ENCODE measurements at regions not wholly inside any gene's neighbourhood (a gene's known extent, or its start where the extent isn't known, plus 50 kb on each side); places are given as distances from the start of the nearest gene placed in this dataset.

DNA sequence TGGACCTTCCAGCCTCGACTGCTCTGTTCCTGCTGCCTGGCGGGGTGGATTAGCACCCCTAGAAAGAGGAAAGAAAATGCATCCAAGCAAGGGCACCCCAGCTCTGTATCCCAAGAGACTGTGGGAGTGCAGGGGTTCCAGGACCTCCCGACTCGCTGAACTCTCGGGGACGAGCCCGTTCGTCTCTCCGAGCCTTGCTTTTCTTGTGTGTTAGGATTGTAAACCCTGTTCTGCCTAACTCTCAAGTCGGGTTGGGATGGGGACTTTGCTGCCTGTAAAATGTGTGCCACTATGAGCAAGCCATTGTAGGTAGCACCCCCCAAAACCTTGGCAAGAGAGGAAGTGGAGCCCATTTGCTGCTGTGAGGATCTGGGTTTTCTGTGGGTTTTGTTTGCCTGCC is 73.2 kb upstream of the VRK1 start:
- Mint-ChIP-seq H3K27me3 (ENCODE audit: low read depth) (peaks cover 10% of the 10 kb centered on the region), H3K36me3 (ENCODE audit: low read depth) (no peaks in the 10 kb centered on the region), H3K4me3 (no peak overlapping the region), H3K9me3 (ENCODE audit: insufficient read depth) (no peaks in the 10 kb centered on the region), H3K27ac (no peak overlapping the region), H3K4me1 (ENCODE audit: low read depth) (no peaks in the 10 kb centered on the region)
- no peak for ATAC-seq
- no peak for DNase-seq
- ChIA-PET CTCF (interaction anchor here (0.8 to 1.1 kb wide), 3 partner anchors 16 to 30 kb away, joined by 3 to 4 read pairs (median 3); no protein-coding TSS in a partner anchor), POLR2A (interaction anchor here (0.7 kb wide), 1 partner anchor 11 kb away, joined by 3 read pairs; no protein-coding TSS in a partner anchor)

DNA sequence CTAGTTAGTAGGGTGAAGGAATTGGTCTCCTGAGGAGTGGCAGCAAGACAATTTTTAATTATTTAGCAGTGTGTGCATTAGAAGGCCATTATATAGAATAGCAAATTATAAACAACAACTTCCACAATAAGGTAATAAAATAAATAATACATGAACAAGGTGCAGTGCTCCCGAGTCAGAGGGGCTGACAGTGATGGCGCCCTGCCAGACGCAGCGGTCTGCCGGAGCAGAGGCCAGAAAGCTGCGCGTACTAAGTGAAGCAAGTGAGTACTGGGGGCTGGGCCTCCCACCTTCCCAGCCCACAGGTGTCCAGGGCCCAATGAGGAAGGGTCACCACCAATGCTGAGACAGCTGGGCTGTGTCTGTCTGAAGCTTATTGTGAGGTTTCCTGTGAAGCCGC is 72.0 kb upstream of the VRK1 start:
- DNase-seq: no peak
- ChIA-PET POLR2A (no interaction called here), CTCF (no interaction called here)
- ATAC-seq: no peak
- Mint-ChIP-seq H3K9me3 (ENCODE audit: insufficient read depth) (no peaks in the 10 kb centered on the region), H3K36me3 (ENCODE audit: low read depth) (no peaks in the 10 kb centered on the region), H3K4me3 (no peak overlapping the region), H3K4me1 (ENCODE audit: low read depth) (no peaks in the 10 kb centered on the region), H3K27me3 (ENCODE audit: low read depth) (peaks cover 10% of the 10 kb centered on the region), H3K27ac (no peak overlapping the region)

DNA sequence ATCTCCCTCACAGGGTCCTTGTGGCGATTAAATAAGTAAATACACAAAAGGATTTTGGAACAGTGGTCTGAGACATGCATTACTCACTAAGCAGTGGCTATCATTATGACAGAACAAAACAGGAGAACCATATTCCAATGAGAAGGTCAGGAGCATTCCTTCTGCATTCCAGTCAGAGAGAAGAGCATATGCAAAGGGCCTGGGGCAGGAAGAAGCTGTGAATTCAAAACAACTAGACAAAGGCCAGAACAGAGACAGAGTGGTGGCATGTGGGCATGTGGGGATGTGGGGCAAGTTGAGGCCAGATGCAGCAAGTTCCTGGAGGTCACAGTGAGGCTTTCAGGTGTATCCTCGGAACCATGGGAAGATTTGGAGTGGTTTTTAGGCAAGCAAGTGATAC is 70.1 kb upstream of the VRK1 start:
- H3K27ac Mint-ChIP-seq: no peak overlapping the region

DNA sequence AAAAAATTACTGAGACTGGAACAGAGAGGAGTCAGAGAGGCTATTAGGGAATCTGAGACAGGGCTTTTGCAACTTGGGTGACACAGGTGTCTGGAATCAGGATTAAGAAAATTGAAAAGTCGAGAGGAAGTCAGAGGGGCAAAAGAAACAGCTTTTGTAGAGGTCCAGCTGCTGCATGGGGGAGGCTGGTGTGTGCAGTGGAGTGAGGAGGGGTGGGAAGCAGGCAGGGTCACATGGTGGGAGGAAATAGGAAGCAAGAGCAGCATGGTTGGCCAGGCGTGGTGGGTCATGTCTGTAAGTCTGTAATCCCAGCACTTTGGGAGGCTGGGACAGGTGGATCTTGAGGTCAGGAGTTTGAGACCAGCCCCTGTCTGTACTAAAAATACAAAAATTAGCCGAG is 69.7 kb upstream of the VRK1 start:
- DNase-seq (no peak), ATAC-seq (no peak)
- POLR2A ChIA-PET: no interaction called here
- Mint-ChIP-seq H3K9me3 (ENCODE audit: insufficient read depth) (no peaks in the 10 kb centered on the region), H3K4me3 (no peak overlapping the region), H3K27ac (no peak overlapping the region), H3K27me3 (ENCODE audit: low read depth) (peaks cover 13% of the 10 kb centered on the region), H3K4me1 (ENCODE audit: low read depth) (no peaks in the 10 kb centered on the region), H3K36me3 (ENCODE audit: low read depth) (no peaks in the 10 kb centered on the region)
- CTCF ChIA-PET: no interaction called here

More for the DNA sequence above, 70.1 kb upstream of the VRK1 start:
- Mint-ChIP-seq H3K27me3 (ENCODE audit: low read depth) (peaks cover 12% of the 10 kb centered on the region), H3K4me3 (no peak overlapping the region), H3K36me3 (ENCODE audit: low read depth) (no peaks in the 10 kb centered on the region), H3K9me3 (ENCODE audit: insufficient read depth) (no peaks in the 10 kb centered on the region), H3K4me1 (ENCODE audit: low read depth) (no peaks in the 10 kb centered on the region)
- CTCF ChIA-PET: interaction anchor here (0.9 kb wide), 1 partner anchor 15 kb away, joined by 3 read pairs; no protein-coding TSS in a partner anchor
- POLR2A ChIA-PET: no interaction called here
- no peak for ATAC-seq
- no peak for DNase-seq

DNA sequence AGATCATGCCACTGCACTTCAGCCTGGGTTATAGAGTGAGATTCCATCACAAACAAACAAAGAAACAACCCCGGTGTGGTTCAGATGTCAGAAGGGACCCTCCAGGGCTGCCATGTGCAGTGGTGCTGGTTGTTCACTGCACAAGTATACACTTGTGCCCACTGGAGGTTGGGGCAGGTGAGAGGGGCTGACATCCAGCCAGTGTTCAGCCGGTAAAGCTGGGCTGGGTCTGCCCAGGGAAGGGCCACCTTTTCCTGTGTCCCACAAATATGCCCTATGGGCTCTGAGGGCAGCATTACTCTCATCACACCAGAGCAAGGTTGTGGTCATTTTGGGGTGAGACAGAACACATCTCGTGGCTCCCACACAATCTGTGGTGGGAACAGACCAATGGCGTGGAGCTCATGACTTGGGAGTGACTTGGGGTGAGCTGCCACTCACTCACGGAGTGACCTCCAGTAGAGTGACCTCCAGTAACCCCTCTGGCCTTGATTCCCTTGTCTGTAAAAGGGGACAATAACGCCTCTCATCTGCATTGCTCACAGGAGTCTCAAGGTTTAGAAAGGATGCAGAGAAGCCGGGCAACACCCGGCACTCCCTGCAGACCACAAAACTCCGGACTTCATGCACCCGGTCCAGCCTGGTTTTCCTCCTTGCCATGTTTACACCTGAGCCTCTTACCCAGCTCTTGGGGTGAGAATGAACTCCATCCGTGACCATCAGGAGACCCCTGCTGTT is 69.0 kb upstream of the VRK1 start:
- no peaks in the 10 kb centered on the region for H3K36me3 Mint-ChIP-seq (ENCODE audit: low read depth)
- peaks cover 15% of the 10 kb centered on the region for H3K27me3 Mint-ChIP-seq (ENCODE audit: low read depth)
- DNase-seq (no peak), ATAC-seq (no peak)
- no peak overlapping the region for H3K27ac Mint-ChIP-seq
- H3K9me3 Mint-ChIP-seq (ENCODE audit: insufficient read depth): no peaks in the 10 kb centered on the region
- no peak overlapping the region for H3K4me3 Mint-ChIP-seq
- no peaks in the 10 kb centered on the region for H3K4me1 Mint-ChIP-seq (ENCODE audit: low read depth)
- POLR2A ChIA-PET: no interaction called here
- CTCF ChIA-PET: no interaction called here

DNA sequence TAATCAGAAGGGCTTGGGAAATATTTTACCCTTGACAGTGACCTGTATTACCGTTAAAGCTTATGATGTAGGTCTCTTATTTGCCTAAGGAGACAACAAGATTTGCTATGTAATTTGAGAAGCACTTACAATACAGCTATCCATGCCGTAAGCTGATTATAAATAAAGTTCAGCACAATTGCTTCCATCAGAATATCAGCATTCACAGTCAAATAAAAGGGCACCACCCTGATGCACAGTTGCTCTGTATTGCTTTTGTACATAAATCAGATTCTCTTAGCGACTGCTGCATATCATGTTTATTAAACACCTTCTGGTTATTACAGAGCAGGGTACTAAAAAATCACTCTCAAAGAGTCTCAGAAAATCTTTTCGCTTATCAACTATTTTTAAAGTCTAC is 67.3 kb upstream of the VRK1 start:
- no peak for DNase-seq
- no peak for ATAC-seq
- H3K27ac Mint-ChIP-seq: no peak overlapping the region
- no peaks in the 10 kb centered on the region for H3K36me3 Mint-ChIP-seq (ENCODE audit: low read depth)
- ChIA-PET CTCF (interaction anchor here (0.7 to 0.8 kb wide), 2 partner anchors 11 to 12 kb away, joined by 3 read pairs; no protein-coding TSS in a partner anchor), POLR2A (no interaction called here)
- no peaks in the 10 kb centered on the region for H3K9me3 Mint-ChIP-seq (ENCODE audit: insufficient read depth)
- H3K4me3 Mint-ChIP-seq: no peak overlapping the region
- no peaks in the 10 kb centered on the region for H3K4me1 Mint-ChIP-seq (ENCODE audit: low read depth)
- peaks cover 23% of the 10 kb centered on the region for H3K27me3 Mint-ChIP-seq (ENCODE audit: low read depth)

DNA sequence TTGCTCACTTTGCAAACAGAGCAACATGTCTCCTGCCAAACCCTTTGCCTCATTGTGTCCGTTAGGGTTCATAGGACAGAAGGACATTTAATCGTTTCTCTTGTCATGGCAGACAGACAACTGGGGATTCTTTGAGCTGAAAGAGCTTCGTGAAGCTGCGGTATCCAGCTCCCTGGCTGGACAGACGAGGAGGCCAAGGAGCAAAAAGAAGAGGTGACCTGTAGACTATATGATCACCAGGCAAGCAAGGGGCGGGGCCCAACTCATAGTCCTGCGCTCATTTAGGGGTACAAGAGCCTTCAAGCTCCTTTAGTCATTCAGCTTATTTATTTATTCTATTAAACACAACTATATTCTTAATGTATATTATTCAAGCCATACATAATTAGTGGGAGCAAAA is 66.8 kb upstream of the VRK1 start:
- DNase-seq (no peak), ATAC-seq (no peak)
- ChIA-PET POLR2A (interaction anchor here (0.5 kb wide), 1 partner anchor 1098 kb away, joined by 3 read pairs; no protein-coding TSS in a partner anchor), CTCF (interaction anchor here (0.7 kb wide), 1 partner anchor 10 kb away, joined by 3 read pairs; no protein-coding TSS in a partner anchor)
- peaks cover 25% of the 10 kb centered on the region for H3K27me3 Mint-ChIP-seq (ENCODE audit: low read depth)
- H3K9me3 Mint-ChIP-seq (ENCODE audit: insufficient read depth): no peaks in the 10 kb centered on the region
- H3K4me3 Mint-ChIP-seq: no peak overlapping the region
- H3K27ac Mint-ChIP-seq: no peak overlapping the region
- H3K4me1 Mint-ChIP-seq (ENCODE audit: low read depth): no peaks in the 10 kb centered on the region
- no peaks in the 10 kb centered on the region for H3K36me3 Mint-ChIP-seq (ENCODE audit: low read depth)

DNA sequence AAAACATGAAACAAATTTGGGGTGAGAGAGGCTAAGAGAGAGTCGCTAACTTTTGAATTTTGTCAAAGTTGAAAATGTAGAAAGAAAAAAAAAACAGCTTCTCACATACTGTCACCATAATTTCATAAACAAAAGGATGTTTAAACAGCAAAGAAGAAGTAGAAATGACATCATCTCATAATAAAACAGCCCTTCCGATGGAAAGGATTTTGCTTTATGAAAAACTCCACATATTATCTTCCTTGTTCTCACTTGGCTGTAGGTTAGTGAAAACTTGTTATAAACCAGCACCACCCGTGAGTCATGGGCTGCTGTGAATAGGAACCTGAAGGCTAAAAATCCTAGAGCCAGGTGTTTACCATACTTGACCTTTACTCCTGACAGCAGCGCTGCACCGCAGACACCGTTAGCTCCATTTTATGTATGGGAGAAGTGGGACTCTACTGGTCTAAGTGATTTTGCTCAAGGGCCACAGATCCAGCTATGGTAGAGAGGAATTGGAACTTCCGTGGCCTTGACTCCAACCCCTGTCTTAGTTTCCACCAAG is 63.0 kb upstream of the VRK1 start:
- DNase-seq (no peak), ATAC-seq (no peak)
- CTCF ChIA-PET: no interaction called here
- no peak overlapping the region for H3K27ac Mint-ChIP-seq
- POLR2A ChIA-PET: no interaction called here
- H3K36me3 Mint-ChIP-seq (ENCODE audit: low read depth): no peaks in the 10 kb centered on the region
- H3K4me3 Mint-ChIP-seq: no peak overlapping the region
- no peaks in the 10 kb centered on the region for H3K4me1 Mint-ChIP-seq (ENCODE audit: low read depth)
- H3K27me3 Mint-ChIP-seq (ENCODE audit: low read depth): peaks cover 39% of the 10 kb centered on the region
- H3K9me3 Mint-ChIP-seq (ENCODE audit: insufficient read depth): no peaks in the 10 kb centered on the region

DNA sequence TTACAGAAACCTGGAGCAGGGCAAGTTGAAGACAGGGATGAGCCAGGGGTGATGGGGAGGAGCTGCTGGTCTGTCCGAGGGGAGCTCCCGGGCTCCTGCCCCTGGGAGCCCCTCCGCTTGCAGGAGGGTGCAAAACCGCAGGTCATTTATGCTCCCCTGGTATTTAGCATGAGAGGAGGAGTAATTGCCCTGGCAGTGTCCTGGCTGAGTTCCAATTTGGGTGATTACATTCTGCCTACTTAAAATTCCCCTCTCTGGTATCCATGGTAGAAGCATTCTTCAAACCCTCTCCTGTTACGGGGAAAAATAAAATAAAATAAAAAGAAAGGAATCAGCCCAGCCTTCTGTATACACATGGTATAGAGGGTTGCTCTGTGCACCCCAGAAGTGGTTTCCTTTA is 61.7 kb upstream of the VRK1 start:
- Mint-ChIP-seq H3K9me3 (ENCODE audit: insufficient read depth) (no peaks in the 10 kb centered on the region), H3K4me3 (no peak overlapping the region), H3K36me3 (ENCODE audit: low read depth) (no peaks in the 10 kb centered on the region), H3K4me1 (ENCODE audit: low read depth) (no peaks in the 10 kb centered on the region), H3K27ac (no peak overlapping the region), H3K27me3 (ENCODE audit: low read depth) (peaks cover 50% of the 10 kb centered on the region)
- ChIA-PET CTCF (interaction anchor here (0.9 kb wide), 1 partner anchor 8 kb away, joined by 3 read pairs; no protein-coding TSS in a partner anchor), POLR2A (interaction anchor here (0.6 kb wide), 1 partner anchor 11 kb away, joined by 3 read pairs; no protein-coding TSS in a partner anchor)
- ATAC-seq: no peak
- DNase-seq: no peak

DNA sequence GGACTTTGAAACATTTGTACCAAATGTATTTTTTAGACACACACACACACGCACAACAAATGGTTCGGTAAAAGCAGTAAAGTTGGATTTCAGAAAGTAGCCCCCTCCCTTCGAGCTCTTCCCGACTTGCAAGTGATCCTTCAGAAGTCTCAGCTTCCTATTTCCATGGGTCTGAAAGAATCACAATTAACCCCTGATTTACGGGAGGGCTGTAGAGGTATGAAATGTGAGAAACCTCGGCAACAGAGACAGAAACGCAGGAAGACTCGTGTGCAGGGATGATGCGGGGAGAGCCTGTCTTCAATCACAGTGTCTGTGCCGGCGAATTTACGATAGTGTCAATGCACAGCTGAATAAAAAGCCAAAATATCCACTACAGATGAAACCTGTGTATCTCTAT is 60.7 kb upstream of the VRK1 start:
- Mint-ChIP-seq H3K36me3 (ENCODE audit: low read depth) (no peaks in the 10 kb centered on the region), H3K4me3 (no peak overlapping the region), H3K27ac (no peak overlapping the region), H3K9me3 (ENCODE audit: insufficient read depth) (no peaks in the 10 kb centered on the region), H3K27me3 (ENCODE audit: low read depth) (peaks cover 57% of the 10 kb centered on the region), H3K4me1 (ENCODE audit: low read depth) (peaks cover 2% of the 10 kb centered on the region)
- ATAC-seq: no peak
- CTCF ChIA-PET: no interaction called here
- DNase-seq: no peak
- POLR2A ChIA-PET: no interaction called here

DNA sequence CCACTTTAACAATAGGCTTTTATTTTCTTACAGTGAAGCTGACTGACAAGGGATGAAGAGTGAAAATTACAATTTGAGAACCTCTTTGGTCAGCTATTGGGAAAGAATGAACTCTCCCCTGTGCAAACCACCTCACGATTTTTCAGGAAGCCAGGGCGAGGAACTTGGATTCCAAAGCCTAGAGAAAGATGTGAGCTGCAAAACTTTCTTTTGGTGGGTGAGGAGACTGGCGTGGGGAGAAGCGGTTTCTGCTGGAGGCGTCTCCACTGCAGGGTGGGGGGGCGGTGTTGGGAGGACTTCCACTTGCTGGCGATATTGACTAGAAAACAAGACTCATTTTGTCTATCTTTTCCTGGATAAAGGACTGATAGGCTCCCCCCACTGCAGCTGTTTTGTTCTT is 59.3 kb upstream of the VRK1 start:
- no peaks in the 10 kb centered on the region for H3K36me3 Mint-ChIP-seq (ENCODE audit: low read depth)
- no peak for ATAC-seq
- DNase-seq: no peak

DNA sequence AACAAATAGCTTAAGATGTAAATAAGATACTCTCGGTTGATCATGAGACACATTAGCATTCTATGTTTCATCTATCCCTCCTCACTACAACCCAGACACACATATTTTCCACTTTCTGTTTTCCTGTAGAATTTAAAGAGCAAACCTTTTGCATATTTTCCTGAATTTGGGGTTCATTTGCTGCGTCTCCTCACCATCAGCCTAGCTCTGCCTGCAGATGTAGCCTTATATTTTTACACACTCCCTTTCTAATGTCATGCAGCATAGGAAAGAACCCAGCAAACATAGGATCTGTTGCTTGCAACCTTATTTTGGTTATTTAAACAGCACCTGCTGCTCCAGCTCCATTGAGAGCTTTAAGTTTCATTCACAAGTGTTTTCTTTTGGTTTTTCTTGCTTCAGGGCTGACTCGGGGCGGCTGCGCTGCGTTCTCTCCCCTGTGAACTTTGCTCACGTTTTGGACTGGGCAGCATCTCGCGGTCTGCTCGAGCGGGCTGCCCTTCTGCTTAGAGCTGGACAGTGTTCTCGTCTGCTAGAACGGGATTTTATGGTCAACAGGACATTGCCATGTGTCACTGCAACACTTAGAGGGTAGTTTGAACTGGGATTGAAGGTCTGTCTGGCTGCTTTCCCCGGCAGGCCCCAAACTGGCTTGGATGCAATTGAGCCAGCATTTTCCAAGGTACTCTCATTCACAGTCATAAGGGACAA is 57.8 kb upstream of the VRK1 start:
- H3K27ac Mint-ChIP-seq: no peak overlapping the region
- peaks cover 66% of the 10 kb centered on the region for H3K27me3 Mint-ChIP-seq (ENCODE audit: low read depth)
- no peaks in the 10 kb centered on the region for H3K9me3 Mint-ChIP-seq (ENCODE audit: insufficient read depth)
- no peak for ATAC-seq
- no peak overlapping the region for H3K4me3 Mint-ChIP-seq
- no peaks in the 10 kb centered on the region for H3K36me3 Mint-ChIP-seq (ENCODE audit: low read depth)
- no peak for DNase-seq
- CTCF ChIA-PET: interaction anchor here (0.7 to 1.5 kb wide), 4 partner anchors 15 to 175 kb away, joined by 3 read pairs; no protein-coding TSS in a partner anchor
- POLR2A ChIA-PET: interaction anchor here (0.6 kb wide), 1 partner anchor 419 kb away, joined by 3 read pairs; no protein-coding TSS in a partner anchor
- H3K4me1 Mint-ChIP-seq (ENCODE audit: low read depth): peaks cover 2% of the 10 kb centered on the region

More for the DNA sequence above, 59.3 kb upstream of the VRK1 start:
- CTCF ChIA-PET: interaction anchor here (1.1 kb wide), 1 partner anchor 172 kb away, joined by 3 read pairs; no protein-coding TSS in a partner anchor
- Mint-ChIP-seq H3K27ac (no peak overlapping the region), H3K9me3 (ENCODE audit: insufficient read depth) (no peaks in the 10 kb centered on the region), H3K4me1 (ENCODE audit: low read depth) (peaks cover 2% of the 10 kb centered on the region), H3K4me3 (no peak overlapping the region), H3K27me3 (ENCODE audit: low read depth) (peaks cover 63% of the 10 kb centered on the region)
- POLR2A ChIA-PET: no interaction called here
